ENCODE measurements at regions not wholly inside any gene's neighbourhood (a gene's known extent, or its start where the extent isn't known, plus 50 kb on each side); places are given as distances from the start of the nearest gene placed in this dataset.

DNA sequence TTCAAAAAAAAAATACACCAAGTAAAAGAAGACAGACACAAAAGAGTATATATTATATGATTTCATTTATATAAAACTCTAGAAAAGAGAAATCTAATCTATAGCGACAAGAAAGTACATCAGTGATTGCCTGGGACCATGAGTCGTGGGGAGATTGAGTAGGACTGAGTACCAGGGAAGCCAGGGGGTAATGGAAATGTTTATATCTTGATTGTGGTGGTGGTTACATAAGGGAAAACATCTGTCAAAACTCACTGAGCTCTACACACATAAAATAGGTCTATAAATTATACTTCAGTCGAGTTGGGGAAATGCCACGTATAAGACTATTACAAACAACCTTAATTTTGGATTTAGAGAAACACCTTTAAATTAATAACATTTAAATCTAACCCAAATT lies 117.4 kb downstream of the TRIM29 start:
- TF ChIP-seq, protein P1, sequence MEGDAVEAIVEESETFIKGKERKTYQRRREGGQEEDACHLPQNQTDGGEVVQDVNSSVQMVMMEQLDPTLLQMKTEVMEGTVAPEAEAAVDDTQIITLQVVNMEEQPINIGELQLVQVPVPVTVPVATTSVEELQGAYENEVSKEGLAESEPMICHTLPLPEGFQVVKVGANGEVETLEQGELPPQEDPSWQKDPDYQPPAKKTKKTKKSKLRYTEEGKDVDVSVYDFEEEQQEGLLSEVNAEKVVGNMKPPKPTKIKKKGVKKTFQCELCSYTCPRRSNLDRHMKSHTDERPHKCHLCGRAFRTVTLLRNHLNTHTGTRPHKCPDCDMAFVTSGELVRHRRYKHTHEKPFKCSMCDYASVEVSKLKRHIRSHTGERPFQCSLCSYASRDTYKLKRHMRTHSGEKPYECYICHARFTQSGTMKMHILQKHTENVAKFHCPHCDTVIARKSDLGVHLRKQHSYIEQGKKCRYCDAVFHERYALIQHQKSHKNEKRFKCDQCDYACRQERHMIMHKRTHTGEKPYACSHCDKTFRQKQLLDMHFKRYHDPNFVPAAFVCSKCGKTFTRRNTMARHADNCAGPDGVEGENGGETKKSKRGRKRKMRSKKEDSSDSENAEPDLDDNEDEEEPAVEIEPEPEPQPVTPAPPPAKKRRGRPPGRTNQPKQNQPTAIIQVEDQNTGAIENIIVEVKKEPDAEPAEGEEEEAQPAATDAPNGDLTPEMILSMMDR (IDR thresholded peaks at IDR 0.05; ENCODE audit: insufficient read depth, low read depth, low read length, missing control alignments) = no peak
- no peak overlapping the region for H3K4me3 ChIP-seq (ENCODE audit: low read depth, low read length)
- no peak for DNase-seq (ENCODE audit: low read depth)

DNA sequence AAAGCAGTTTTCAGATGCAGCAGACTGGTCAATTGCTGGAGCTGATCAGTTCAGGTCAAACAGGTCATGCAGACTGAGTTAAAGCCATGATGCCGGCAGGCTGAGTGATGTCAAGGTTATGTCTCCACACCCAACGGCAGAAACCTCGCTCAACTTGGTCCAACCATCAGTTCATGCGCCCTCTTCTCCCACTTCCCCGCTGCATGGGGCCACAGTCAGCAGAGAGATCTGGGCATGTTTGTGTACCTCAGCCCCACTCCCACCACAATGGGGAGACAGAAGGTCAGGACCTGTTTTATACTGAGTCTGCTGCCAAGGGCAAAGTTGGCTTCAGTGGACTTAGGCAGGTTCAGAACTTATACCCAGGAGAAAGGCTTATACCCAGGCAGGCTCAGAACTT lies 118.7 kb downstream of the TRIM29 start:
- TF ChIP-seq, protein P1 (IDR thresholded peaks at IDR 0.05; ENCODE audit: insufficient read depth, low read depth, low read length, missing control alignments) = no peak
- no peak overlapping the region for H3K4me3 ChIP-seq (ENCODE audit: low read depth, low read length)
- DNase-seq (ENCODE audit: low read depth) = no peak

DNA sequence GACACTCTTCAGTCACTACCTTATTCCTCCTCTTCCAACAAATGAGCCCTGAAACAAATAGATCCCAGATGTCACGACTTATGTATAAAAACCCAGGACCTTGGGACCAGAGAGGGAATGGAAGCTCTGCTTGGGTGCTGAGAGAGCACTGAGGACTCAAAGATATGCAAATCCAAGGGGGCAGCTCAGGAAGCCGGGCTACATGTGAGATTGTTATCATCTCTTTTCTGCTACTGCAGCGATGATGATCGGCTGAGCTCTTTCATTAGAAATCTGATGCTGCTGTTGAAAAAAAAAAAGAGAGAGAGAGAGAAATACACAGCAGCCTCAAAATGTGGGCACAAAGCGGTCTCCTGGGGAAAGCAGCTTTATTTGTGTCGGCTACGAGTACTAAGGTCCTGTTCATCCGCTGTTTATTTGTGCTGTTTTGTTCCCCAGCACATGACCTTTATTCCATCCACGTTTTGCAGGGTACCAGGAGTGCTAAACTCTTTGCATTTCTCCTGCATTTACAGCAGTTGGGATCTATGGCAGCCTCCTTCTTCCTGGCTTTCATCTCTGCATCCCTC lies 120.2 kb downstream of the TRIM29 start:
- TF ChIP-seq, protein P1 (IDR thresholded peaks at IDR 0.05; ENCODE audit: insufficient read depth, low read depth, low read length, missing control alignments) = no peak
- H3K4me3 ChIP-seq (ENCODE audit: low read depth, low read length) = no peak overlapping the region
- DNase-seq (ENCODE audit: low read depth) = no peak

DNA sequence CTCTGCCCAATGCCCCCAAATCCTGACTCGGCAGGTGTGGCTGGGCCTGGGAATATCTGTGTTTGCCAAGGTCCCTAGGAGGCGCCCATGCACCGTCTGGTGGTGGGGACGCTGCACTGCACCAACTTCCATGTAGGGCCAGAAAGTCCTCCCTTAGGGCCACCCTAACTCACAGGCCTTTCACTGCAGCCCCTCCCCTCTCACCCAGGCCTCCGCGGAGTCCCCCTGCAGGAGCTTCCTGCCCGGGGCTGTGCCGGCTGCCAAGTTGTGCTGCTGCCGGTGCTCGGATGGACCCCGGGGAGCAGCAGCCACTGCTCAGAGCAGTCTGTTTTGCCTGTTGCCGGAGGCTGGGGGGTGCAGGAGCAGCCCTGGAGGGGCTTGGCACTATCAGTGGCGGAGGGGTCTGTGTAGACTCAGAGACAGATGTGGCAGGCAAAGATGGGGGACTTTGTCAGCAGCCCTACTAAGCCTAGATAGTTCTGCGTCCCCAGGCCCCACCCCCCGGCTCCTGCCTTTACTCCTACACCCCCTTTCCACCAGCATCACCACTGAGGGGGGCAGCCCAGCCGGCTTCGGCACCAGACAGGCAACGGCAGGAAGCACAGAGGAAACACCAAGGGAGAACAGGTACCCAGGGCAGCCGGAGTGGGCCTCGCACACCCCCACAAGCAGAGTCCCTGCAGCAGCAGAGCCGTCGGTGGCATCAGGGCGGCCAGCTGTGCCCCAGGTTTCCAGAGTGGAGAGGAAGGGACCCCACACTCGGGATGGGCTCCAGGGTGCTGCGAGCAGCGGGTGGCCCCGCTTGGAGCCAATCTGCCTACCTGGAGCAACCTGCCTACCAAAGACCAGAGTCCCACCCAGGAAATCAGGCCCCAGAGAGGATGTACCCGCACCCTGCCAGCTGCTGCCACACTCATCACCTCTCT lies 124.3 kb downstream of the TRIM29 start:
- DNase-seq (ENCODE audit: low read depth) = peak; percentile 40
- H3K4me3 ChIP-seq (ENCODE audit: low read depth, low read length) = no peak overlapping the region
- TF ChIP-seq, protein P1 (IDR thresholded peaks at IDR 0.05; ENCODE audit: insufficient read depth, low read depth, low read length, missing control alignments) = peak; percentile 71

DNA sequence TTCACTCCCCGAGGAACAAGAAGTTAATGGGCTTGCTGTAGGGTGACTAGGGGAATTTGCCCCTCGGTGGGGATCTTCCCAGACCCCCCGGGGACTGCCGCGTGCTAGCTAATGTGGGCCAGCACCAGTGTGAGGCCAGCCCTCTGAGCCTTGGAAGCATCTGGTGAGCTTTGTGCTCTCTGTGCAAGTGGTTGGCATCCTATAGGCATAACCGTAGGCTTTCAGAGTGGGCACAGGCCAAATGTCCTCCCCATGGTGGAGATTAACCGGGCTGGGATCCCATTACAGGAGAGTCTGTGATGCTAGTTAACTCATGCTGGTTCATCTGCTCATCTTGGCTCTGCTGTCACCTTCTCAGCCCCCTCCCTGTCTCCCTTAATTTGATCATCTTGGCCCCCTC lies 125.7 kb downstream of the TRIM29 start:
- H3K4me3 ChIP-seq (ENCODE audit: low read depth, low read length) = no peak overlapping the region
- TF ChIP-seq, protein P1 (IDR thresholded peaks at IDR 0.05; ENCODE audit: insufficient read depth, low read depth, low read length, missing control alignments) = no peak
- no peak for DNase-seq (ENCODE audit: low read depth)

DNA sequence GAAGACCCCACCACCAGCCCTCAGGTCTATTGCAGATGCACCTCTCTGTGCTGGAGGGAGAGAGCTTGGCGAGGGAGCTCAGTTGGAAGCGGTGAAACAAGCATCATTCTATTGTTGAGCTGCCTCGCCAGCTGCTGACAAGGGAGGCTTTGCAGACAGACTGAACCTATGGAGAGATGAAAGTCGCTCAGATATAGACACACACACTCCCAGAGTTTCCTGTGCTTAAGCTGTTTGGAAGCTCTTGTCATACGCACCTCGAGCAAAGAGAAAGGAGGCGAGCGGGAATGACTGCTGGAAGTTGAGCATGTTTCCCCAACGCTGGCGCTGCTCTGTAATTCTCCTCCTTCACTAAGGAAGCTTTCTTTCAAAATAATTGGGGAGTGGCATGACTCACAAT lies 126.1 kb downstream of the TRIM29 start:
- TF ChIP-seq, protein P1 (IDR thresholded peaks at IDR 0.05; ENCODE audit: insufficient read depth, low read depth, low read length, missing control alignments) = no peak
- no peak overlapping the region for H3K4me3 ChIP-seq (ENCODE audit: low read depth, low read length)
- DNase-seq (ENCODE audit: low read depth) = no peak

Data from GM12865 (cell line).